Activated CD4-positive, alpha-beta T cell treated with anti-CD3 and anti-CD28 coated beads for 24 hours (primary cell): ENCODE measurements at regions not wholly inside any gene's neighbourhood (a gene's known extent, or its start where the extent isn't known, plus 50 kb on each side); places are given as distances from the start of the nearest gene placed in this dataset.
"Not testable (repeated sequence)": the region's sequence is repeated elsewhere in the genome, so short reads cannot be mapped to it uniquely, and the experiment has no call there.

ENCODE experiments used
- DNase-seq, 2 donors: peaks; one replicate each; pipeline ENCODE4 v3.0.0-alpha.2; 2020; ENCODE audit warnings: low read depth in 2 of 2

DNA sequence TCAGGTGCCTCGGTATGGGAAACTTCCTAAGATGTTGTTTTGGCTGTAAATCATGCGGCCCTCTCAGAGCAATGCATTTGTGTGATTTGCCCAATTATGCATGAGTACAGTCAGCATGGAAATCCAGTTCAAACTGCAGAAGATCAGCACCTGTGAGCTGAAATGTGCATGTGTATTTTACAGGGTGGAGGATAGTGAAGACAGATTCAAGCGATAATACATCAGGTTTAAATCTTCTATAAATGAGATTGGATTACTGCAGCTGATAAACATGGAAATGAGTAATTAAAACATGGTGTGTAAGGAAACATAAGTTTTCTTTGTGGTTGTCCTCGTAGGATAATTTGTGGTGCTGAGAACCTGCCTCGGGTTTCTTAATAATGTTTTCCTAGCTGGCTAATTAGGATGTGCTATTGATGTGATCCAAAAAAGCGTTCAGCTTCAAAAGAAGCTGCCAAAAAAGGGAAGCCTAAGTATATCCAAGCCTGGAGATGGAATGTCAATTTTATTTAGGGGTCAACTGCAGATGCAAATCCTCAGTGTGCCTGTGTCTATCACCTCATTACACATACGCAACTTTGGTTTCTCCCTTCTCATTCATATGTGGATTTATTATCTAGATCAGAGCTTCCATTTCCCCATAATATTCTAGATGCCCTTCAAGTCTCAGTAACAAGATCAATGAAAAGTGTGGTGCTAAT lies 117.1 kb upstream of the CCDC28A start:
- DNase-seq: no peak

DNA sequence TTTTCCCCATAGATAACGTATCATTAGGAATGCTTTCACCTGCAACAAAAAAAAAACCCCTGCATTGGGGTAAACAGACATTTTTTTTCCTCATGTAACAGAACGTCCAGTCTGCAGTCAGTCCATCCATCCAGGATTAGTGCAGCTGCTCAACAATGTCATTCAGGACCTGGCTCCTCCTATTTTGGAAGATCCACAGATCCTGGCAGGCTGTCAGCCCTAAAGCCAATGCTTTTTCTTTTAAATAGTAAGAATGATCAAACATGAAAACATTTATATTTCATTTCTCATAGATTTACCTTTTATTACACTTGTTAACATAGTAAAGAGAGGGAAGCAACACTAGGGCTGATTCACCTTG lies 116.5 kb upstream of the CCDC28A start:
- DNase-seq: no peak

DNA sequence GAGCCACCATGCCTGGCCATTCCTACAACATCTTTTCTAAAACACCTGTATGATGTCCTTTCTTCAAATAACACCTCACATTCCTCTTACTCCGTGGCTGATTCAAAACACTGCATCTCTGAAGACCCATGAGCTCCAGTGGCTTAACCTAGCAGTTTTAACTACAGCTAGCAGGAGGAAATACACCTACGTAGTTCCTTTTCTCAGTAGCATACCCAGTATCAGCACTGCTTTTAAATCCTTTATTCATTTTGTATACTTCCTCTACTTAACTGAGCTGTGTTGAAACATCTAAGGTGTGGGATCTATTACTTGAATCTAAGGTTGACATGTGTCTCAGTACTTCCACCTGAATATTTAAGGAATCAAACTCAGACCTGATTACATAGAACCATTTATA lies 113.6 kb upstream of the CCDC28A start:
- no peak for DNase-seq

DNA sequence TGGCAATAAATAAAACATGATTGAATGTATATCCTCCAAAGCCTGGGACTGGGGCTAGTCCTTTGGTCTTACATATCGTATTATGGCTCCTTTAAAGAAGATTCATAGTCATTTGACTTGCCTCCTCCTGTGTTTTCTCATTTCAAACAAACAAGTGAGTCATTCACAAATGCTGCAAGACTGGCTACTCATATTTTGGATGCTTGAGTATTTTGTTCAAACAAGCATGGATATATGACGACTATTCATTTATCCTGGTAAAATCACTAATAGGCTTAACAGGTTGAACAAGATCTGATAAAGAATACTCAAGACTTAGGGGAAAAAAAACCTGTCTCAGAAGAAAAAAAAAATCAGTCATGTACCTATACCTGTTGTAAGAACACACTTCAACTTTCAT lies 111.1 kb upstream of the CCDC28A start:
- no peak for DNase-seq

DNA sequence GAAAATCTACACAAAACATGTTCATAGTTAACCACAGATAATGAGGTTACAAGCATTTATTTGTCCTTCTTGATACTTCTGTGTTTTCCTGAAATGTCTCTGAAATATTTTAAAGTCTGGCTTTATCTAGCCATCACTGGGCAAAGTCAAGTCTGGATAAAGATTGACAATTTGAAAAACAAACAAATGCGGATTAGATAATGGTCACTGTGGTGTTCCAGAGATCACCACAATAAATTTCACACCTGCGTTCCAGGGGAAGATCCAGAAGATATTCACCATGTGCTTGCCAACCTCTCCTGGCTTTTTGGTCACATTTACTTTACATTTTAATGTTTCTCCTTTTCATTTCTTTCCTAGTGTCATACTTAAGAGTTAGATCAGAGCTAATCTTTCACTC lies 109.7 kb upstream of the CCDC28A start:
- no peak for DNase-seq

DNA sequence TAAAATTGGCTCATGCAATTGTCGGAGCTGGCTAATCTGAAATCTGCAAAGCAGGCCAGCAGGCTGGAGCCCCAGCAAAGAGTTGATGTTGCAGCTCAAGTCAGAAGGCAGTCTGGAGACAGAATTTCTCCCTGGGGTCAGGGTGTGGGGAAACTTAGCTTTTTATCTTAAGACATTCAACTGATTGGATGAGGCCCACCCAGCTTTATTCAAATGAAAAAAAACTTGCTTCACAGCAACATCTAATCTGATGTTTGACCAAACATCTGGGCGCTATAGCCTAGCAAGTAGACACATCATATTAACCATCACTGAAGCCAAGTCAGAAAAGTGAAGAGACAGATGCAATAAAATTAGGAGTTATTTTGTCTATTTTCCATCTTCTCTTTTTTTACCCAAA lies 108.8 kb upstream of the CCDC28A start:
- no peak for DNase-seq

DNA sequence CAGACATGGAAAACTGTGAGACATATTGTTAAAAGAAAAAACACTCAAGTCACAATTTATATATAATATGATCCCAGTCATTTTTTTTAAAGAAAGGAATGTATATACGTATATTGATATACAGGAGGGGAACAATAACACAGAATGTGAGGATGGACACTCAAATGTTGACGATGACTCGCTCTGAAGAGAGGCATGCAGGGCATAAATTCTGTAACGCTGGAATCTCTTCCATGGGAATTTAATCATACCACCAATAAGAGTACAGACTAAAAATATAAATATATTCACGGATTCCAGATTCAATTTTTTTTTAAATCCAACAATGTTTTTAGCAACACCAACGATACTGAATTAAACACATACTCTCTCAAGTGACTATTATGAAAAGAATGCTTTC lies 106.9 kb upstream of the CCDC28A start:
- no peak for DNase-seq

DNA sequence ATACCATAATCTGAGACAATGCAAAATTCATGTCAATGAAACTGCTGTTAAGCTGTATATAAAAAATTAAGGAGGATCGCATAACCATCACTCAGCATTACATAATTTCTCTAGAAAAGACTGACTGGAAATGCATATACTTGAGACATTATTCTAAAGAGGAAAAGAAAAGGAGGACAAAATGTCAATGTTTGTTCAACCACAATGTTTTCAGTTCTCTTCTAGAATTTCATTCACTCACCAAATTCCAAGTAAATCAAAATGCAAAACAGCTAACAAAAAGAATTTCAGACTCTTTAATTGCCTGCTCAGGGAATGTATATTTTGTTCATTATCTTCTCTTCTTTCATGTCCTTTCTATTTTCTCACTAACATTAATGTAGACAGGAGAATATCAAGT lies 106.2 kb upstream of the CCDC28A start:
- no peak for DNase-seq

DNA sequence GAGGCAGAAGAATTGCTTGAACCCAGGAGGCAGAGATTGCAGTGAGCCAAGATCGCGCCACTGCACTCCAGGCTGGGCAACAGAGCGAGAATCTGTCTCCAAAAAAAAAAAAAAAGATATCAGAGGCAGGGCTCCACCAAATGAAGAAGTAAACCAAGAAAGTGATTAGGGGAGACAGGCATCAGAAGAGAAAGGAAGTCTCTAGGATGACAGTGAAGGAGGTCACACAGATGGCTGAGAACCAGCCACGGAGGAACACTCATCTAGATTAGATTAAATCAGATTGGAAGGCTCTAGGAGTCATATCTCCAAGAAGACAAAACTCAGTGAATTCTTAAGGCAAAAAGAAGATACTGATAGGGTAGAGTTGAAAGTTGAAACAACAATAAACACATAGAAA lies 102.2 kb upstream of the CCDC28A start:
- DNase-seq: no peak

DNA sequence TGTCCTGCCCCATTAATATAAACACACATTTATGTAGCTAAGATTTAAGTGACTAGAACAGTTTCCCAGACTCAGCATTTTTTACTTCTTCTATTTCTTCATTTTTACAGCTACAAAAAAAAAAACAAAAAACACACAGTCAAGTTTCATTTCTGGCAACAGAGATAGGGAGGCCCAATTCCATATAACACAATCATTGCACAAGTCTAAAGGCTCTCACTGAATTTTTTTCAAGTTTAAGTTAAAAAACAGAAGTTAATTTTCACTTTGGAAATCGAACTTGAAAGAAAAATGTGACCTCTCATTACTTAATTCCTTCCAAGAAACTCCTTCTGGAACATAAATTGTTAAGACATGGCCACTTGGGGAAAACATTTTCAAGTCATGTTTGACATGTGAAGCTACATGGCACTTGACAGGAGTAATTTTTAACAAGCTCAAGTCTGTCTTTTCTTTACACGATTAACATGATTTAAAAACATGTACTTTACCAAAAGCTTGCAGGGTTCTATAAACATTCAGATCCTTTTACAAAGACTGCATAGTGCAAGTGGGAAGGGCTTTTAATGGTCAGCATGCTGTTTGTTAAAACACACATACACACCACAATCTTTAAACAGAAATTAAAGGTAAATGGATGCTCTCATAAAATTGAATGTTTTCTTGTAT lies 100.1 kb upstream of the CCDC28A start:
- DNase-seq: no peak

DNA sequence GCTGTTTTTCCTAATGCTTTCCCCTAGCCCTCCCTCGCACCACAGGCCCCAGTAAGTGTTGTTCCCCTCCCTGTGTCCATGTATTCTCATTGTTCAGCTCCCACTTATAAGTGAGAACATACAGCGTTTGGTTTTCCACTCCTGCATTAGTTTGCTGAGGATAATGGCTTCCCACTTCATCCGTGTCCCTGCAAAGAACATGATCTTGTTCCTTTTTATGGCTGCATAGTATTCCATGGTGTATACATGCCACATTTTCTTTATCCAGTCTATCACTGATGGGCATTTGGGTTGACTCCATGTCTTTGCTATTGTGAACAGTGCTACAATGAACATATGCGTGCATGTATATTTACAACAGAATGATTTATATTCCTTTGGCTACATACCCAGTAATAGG lies 99.1 kb upstream of the CCDC28A start:
- DNase-seq: not testable (repeated sequence)

DNA sequence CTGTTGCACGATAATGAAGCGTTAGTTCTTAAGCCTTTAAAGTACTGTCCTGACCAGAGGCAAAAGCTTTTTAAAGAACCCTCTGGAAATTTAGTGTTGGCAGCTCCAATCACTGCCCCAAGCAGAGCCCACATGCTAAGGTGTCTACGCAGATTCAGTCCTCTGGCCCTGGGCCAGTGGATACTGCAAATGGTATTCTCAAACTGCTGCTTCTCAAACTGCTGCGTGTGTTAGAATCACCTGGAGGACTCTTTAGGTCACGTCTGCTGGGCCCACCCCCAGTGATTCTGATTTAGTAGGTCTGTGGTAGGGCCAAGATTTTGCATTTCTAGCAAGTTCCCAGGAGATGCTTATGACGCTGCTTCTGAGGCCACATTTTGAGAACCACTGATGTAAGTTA lies 96.0 kb upstream of the CCDC28A start:
- no peak for DNase-seq

DNA sequence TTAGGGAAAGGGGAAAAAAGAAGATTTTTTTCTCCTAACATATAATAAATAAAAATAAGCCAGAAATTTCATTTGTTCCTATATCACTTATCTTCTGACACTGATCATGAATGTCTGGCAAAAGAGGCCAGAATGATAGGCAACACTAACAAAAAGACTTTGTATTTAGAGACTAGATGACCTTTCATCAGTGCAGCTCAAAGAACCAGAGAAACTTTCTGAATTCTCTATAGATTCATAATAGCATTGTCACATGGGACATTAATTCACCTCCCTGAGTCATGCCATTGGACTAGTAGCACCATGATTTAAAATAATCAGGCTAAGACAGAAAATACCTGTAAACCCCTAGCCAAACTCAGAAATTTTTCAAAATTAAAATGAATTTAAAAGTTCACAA lies 95.4 kb upstream of the CCDC28A start:
- DNase-seq: no peak

DNA sequence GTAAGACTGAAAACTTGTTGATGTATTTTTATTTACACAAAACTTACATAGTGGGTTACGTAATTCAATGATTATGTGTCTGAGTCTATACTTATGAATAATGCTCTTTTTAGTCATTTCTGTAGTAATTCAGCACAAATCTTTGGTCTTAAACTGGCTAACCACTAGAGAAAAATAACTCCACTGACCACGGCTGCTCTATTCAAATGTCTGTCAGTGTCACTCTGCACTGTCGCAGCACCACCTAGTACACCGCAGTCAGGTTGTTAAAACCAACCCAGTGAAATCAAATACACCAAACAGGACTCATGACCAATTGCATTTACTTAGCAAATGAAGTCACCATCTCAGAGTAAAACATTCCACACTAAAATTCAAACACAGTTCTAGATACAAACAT lies 93.5 kb upstream of the CCDC28A start:
- DNase-seq: no peak

DNA sequence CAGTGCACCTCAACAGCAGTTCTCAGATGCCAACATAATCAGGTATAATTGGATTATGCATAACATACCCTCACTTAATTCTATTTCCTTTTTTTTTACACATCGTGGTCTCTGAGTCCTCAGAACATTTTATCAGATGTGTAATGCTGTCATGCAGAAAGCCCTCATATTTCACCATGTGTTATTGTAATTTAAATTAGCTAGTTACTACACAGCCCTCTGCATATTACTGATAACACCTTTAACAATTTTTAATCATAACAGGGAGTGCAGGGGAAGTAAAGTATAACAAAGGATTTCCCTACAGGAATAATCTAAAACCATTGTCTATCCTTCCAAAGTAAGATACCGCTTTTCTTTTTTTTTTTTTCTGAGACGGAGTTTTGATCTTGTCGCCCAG lies 91.9 kb upstream of the CCDC28A start:
- no peak for DNase-seq

DNA sequence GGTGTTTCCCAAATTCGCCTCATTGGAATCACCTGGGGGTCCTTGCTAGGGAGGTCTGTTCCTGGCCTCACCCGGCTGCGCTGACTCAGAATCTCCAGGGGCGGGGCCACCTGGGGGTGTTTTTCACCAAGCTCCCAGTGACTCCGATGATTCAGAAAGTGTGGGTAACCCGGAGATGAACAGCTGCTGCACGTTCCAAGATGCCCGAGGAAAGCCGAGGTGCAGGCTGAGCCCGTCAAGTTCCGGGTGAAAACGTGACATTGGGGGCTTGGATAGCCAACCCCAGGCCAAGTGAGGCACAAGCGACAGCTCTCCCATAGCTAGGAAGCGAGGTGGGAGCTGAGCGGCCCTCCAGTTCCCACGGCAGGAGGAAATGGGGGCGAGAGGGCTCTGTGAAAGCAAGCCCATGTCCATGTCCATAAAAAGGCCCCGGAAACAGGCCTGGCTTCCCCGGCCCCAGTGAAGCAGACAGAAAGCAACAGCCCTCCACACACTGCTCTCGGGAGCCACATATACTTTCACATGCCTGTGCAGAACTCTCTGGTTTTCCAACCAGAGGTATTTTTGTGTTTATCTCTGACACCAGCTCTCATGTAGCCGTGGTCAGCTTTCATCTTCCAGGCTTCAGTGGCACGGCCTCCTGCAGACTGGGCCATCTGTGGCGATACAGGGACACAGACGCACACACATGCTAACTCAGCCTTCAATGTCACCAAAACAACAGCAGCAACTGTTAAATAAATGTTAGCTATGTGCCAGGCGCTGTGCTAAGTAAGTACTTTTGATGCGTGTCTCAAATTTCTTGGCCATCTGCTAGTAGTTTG lies 90.7 kb upstream of the CCDC28A start:
- no peak for DNase-seq

DNA sequence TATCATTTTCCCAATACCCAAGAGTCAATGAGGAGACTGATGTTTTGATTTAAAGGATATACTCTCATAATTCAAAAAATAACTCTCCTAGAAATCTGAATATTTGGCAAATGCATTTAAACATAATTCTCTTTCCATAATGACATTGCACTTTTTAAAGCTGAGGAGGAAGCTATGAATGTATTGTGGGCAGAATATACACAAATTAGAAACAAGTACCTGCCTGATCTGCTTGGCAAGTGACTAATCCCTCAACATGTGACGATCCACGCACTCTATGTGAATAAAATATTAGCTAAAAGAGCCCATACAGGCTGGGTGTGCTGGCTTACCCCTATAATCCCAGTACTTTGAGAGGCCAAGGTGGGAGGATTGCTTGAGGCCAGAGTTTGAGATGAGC lies 88.3 kb upstream of the CCDC28A start:
- no peak for DNase-seq

DNA sequence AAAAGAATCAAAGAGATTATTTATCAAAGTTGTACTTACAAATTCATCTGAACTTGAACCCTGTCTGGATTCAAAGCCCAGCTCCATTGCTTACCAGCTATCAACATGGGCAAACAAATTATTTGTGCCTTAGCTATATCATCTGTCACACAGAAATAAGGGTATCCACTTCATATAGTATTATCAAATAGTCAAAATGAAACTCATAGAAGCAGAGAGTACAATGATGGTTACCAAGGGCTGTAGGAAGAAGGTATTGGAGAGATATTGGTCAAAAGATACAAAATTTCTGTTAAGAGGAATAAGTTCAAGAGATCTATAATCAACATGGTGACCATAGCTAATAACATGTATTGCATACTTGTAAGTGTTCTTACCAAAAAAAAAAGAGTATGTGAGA lies 87.8 kb upstream of the CCDC28A start:
- no peak for DNase-seq

DNA sequence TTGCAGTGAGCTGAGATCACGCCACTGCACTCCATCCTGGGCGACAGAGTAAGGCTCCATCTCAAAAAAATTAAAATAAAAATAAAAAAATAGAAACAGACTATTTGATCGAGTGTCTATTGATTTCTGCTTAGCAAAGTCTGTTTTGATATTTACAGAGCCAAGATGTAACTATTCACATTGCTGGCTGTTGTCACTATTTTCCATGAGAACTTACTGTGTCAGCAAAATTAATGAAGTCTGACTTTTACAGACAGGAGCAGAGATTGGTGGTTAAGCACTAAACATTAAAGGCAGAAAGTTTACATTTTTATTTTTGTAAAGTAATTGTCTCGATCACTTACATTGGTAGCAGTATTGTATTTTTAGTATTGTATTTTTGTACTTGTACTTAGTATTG lies 85.0 kb upstream of the CCDC28A start:
- DNase-seq: no peak

DNA sequence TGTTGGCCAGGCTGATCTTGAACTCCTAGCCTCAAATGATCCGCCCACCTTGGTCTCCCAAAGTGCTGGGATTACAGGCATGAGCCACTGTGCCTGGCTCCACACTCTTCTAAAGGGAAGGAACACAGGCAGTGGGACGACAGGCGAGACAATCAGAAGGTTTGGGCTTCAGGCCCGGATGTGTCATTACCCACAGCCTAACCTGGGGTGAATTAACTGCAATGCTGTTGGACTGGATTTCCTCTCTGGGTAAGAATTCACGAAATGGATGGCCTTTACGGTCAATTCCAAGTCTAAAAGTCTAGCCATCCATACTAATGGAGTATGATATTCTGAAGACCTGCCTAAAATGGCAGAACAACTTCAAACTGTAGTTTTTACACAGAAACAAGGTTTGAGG lies 83.7 kb upstream of the CCDC28A start:
- DNase-seq: no peak

DNA sequence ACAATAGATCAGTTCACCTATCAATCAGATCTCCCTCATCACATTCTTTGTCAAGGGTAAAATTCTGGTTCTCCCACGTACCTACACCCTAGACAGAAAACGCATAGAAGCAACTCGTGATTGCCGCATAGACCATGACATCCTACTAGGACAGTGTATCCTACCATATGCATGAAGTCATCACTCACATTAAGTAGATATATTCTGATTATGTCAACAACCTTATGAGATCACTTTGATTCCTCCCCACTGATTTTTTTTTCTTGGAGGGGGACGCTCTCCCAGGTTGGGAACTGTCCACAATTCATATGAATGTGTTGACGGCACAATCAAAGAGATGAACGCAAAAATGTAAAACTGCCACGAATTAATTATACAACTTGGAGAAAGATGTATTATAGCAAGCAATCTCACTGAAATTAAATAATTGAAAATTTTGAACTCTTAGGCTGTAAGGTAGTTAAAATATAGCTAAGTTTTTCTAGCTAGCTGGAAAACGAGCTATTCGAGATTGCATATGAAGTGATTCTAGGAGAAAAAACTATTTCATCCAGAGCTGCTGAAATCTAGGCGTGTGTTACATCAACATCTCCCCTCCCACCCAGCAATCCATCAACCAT lies 82.5 kb upstream of the CCDC28A start:
- DNase-seq: no peak

DNA sequence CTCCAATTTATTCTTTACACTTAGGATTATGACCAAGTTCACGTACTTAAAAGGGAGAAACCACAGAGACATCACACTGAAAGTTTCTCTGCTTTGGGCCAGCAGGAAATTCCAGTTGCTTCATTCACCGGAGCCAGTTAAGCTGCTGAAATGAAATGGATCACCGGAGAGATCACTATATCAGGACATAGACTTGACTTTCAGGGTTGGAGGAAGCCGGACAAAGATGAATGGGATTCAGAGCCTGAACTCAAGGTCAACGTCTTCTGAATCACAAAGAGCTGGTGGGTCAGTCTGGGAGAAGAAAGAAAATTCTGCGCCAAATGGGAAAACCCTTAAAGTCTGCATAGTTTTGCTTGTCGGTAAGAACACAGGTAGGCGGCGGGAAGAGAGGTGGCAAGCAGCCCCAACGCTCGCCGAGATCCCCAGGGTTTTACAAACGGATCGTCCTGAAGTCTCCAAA lies 81.9 kb upstream of the CCDC28A start:
- no peak for DNase-seq
